Osteocyte (in vitro differentiated cells): ENCODE measurements at regions not wholly inside any gene's neighbourhood (a gene's known extent, or its start where the extent isn't known, plus 50 kb on each side); places are given as distances from the start of the nearest gene placed in this dataset.

Experiments
- DNase-seq: peaks from one replicate; pipeline ENCODE4 v3.0.0; 2021; ENCODE audit warnings: mixed read lengths; ENCODE audit not compliant: unreplicated experiment; ENCODE audit errors: extremely low spot score
- H3K27ac Mint-ChIP-seq: one replicate; pipeline ENCODE4 v1.8.0; 2021; ENCODE audit warnings: mild to moderate bottlenecking, mixed read lengths; ENCODE audit not compliant: unreplicated experiment
- H3K27me3 Mint-ChIP-seq: one replicate; pipeline ENCODE4 v1.8.0; 2021; ENCODE audit warnings: mixed read lengths; ENCODE audit not compliant: unreplicated experiment
- H3K36me3 Mint-ChIP-seq: one replicate; pipeline ENCODE4 v1.8.0; 2021; ENCODE audit warnings: mixed read lengths; ENCODE audit not compliant: unreplicated experiment
- H3K4me1 Mint-ChIP-seq: one replicate; pipeline ENCODE4 v1.8.0; 2021; ENCODE audit warnings: mixed read lengths; ENCODE audit not compliant: unreplicated experiment
- H3K4me3 Mint-ChIP-seq: one replicate; pipeline ENCODE4 v1.8.0; 2021; ENCODE audit warnings: mild to moderate bottlenecking, moderate library complexity, mixed read lengths; ENCODE audit not compliant: unreplicated experiment
- H3K9me3 Mint-ChIP-seq: one replicate; pipeline ENCODE4 v1.8.0; 2021; ENCODE audit warnings: mixed read lengths; ENCODE audit not compliant: unreplicated experiment
- TF ChIP-seq, protein P1 (sequence below): fragments of 200-600 bp; sonication (generic); IDR thresholded peaks from 2 replicates; pipeline ENCODE4 v1.5.0; 2021; ENCODE audit warnings: antibody characterized with exemption, mild to moderate bottlenecking, moderate library complexity

DNA sequence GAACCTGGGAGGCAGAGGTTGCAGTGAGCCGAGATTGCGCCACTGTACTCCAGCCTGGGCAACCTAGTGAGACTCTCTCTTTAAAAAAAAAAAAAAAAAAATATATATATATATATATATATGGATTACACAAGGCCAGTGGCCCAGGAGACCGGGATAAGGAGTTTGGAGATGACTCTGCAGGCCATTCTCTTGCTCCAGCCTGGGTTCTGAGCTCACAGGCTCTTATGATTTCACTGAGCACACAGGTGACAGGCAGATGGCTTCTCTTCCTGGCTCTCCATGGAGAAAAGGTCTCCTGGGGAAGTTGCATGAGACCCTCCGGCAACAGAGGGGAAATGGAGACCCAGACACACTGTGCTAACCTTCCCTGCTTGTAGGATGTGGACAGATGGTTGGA, 98.7 kb upstream of the VASH1 start:
- no peak overlapping the region for H3K4me3 Mint-ChIP-seq
- no peaks in the 10 kb centered on the region for H3K27me3 Mint-ChIP-seq
- peaks cover 25% of the 10 kb centered on the region for H3K9me3 Mint-ChIP-seq
- no peaks in the 10 kb centered on the region for H3K4me1 Mint-ChIP-seq
- no peak overlapping the region for H3K27ac Mint-ChIP-seq
- H3K36me3 Mint-ChIP-seq = no peaks in the 10 kb centered on the region
- TF ChIP-seq, protein P1, sequence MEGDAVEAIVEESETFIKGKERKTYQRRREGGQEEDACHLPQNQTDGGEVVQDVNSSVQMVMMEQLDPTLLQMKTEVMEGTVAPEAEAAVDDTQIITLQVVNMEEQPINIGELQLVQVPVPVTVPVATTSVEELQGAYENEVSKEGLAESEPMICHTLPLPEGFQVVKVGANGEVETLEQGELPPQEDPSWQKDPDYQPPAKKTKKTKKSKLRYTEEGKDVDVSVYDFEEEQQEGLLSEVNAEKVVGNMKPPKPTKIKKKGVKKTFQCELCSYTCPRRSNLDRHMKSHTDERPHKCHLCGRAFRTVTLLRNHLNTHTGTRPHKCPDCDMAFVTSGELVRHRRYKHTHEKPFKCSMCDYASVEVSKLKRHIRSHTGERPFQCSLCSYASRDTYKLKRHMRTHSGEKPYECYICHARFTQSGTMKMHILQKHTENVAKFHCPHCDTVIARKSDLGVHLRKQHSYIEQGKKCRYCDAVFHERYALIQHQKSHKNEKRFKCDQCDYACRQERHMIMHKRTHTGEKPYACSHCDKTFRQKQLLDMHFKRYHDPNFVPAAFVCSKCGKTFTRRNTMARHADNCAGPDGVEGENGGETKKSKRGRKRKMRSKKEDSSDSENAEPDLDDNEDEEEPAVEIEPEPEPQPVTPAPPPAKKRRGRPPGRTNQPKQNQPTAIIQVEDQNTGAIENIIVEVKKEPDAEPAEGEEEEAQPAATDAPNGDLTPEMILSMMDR = no peak
- DNase-seq = no peak

DNA sequence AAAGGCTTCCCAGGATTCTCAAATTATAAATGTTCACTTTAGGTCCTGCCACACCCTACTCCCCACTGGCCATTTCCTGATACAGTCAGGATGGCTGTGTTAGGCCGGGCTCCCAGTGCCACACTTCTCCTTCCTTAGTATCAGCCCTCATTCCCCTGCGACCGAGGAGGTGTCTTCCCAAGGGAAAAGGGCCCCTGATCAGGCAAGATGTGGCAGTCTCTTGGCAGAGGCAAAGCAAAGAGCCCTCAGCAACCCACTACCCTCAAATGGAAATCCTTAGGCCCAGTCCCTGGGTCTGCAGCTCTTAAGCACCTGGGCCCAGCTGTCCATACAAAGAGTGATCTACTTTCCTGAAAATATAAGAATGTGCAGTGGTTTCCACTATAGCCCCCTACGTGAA, 96.5 kb upstream of the VASH1 start:
- Mint-ChIP-seq H3K4me1 (no peaks in the 10 kb centered on the region), H3K36me3 (no peaks in the 10 kb centered on the region), H3K4me3 (no peak overlapping the region), H3K27me3 (no peaks in the 10 kb centered on the region), H3K9me3 (peaks cover 13% of the 10 kb centered on the region), H3K27ac (no peak overlapping the region)
- TF ChIP-seq, protein P1 = no peak
- no peak for DNase-seq

DNA sequence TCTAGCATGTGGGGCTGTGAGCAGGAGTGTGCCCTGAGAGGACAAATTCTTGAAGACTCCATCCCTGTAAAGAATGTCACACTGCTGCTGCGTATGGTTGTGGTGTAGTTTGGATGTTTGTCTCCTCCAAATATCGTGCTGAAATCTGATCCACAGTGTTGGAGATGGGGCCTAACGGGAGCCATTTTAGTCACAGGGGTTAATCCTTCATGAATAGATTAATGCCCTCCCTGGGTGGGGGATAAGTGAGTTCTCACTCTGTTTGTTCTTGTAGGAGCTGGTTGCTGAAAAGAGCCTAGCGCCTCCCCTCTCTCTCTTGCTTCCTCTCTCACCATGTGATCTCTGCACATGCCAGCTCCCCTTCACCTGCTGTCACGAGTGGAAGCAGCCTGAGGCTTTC, 94.5 kb upstream of the VASH1 start:
- Mint-ChIP-seq H3K27me3 (no peaks in the 10 kb centered on the region), H3K9me3 (no peaks in the 10 kb centered on the region), H3K27ac (no peak overlapping the region), H3K36me3 (no peaks in the 10 kb centered on the region), H3K4me1 (no peaks in the 10 kb centered on the region), H3K4me3 (no peak overlapping the region)
- no peak for DNase-seq
- TF ChIP-seq, protein P1 = no peak

DNA sequence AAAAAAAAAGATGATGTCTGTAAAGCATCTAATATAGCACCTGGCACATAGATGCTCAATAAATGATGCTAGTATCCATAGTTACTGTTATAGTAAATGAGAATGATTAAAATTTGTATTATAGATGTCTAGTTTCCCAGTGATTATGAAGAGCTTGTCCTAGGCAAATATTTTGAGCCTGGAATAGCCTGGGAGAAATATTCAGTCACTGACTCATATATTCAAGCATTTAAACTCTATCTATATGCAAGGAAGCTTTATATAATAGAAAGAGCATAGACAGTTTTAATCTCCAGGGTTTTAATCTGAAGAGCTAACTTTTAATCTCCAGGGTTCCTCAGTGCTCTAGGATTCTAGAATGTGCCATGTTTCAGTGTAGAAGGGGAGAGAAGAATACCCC, 91.5 kb upstream of the VASH1 start:
- H3K27ac Mint-ChIP-seq = no peak overlapping the region
- H3K4me1 Mint-ChIP-seq = no peaks in the 10 kb centered on the region
- H3K9me3 Mint-ChIP-seq = no peaks in the 10 kb centered on the region
- no peak for DNase-seq
- TF ChIP-seq, protein P1 = no peak
- H3K36me3 Mint-ChIP-seq = no peaks in the 10 kb centered on the region
- no peaks in the 10 kb centered on the region for H3K27me3 Mint-ChIP-seq
- no peak overlapping the region for H3K4me3 Mint-ChIP-seq

DNA sequence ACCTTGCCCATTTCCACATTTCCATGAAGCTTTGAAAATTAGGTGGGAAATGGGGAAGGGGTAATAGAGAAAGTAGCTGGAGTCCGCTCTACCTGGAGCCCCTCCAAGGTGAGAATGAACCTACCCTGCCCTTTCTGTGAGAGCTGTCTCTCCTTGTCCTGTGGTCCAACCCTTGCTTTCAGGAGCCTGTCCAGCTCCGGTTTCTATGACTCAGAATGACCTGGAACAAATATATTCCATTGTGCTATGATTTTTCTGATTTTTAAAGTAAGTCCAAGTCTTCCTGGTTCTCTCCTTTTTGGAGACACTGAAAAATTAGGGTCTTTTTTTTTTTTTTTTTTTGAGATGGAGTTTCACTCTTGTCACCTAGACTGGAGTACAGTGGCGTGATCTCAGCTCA, 89.1 kb upstream of the VASH1 start:
- no peaks in the 10 kb centered on the region for H3K36me3 Mint-ChIP-seq
- no peak overlapping the region for H3K4me3 Mint-ChIP-seq
- DNase-seq = no peak
- TF ChIP-seq, protein P1 = no peak
- no peak overlapping the region for H3K27ac Mint-ChIP-seq
- H3K27me3 Mint-ChIP-seq = no peaks in the 10 kb centered on the region
- no peaks in the 10 kb centered on the region for H3K4me1 Mint-ChIP-seq
- H3K9me3 Mint-ChIP-seq = no peaks in the 10 kb centered on the region
